Left forelimb (tissue), 1 donor: ENCODE measurements at regions not wholly inside any gene's neighbourhood (a gene's known extent, or its start where the extent isn't known, plus 50 kb on each side); places are given as distances from the start of the nearest gene placed in this dataset.
"Not testable (repeated sequence)": the region's sequence is repeated elsewhere in the genome, so short reads cannot be mapped to it uniquely, and the experiment has no call there.

ENCODE experiments used
- DNase-seq: peaks from one replicate; pipeline ENCODE4 v3.0.0-alpha.2; 2018; ENCODE audit warnings: low spot score

DNA sequence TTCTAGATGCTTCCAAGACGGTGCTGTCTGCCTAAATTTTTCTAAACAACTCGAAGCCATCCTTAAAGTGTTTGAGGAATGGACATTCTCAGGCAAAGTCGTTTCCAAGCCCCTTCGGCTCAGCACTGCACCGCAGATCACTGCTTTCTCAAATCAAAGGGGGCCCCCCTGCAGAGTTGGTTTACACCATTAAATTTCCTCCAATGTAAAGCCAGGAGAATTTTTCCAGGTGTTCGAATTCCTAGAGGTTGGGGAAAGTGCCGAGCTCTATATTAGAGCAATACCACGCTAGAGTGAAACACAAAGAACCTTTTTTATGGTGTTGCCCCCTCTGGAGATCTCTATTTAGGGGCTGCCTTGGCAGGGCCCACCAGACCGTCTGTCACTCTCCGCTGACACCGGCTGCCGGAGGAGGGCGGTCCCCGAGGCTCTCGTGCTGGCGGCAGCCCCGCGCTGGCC is 277.9 kb upstream of the NR2F2 start:
- no peak for DNase-seq

DNA sequence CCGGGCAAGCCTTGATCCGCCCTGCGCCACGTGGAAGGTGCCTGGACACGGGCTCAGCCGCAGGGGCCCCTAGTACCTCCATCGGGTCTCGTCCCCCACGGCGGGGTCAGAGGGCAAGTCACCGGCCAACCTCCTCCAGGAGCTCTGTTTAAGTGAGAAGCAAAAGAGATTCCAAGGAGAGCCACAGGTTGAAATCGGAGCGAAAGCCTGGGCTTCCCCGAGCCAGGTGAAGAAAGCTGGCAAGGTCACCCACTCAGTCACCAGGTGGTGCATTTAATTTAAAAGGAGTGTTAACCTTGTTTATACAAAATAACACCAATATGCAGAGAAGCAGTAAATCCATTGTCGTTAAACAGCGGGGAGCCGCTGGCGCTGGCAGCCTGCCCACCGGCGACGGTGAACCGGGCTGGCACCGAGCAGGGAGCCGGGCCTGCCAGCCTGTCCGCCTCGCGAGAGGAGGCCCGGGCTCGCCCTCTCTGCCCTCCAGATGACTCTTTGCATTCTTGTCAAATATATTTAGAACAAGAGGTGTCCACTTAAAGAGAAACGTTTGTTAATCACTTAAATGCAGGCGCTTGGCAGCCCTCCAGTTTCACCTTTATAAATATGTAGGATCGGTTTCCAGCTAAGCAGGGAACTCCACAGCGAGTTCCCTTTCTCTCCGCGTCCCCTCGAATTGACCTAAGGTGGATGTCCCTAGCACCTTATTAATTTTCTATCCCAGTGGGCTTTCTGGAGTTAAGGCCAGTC is 277.3 kb upstream of the NR2F2 start:
- no peak for DNase-seq

DNA sequence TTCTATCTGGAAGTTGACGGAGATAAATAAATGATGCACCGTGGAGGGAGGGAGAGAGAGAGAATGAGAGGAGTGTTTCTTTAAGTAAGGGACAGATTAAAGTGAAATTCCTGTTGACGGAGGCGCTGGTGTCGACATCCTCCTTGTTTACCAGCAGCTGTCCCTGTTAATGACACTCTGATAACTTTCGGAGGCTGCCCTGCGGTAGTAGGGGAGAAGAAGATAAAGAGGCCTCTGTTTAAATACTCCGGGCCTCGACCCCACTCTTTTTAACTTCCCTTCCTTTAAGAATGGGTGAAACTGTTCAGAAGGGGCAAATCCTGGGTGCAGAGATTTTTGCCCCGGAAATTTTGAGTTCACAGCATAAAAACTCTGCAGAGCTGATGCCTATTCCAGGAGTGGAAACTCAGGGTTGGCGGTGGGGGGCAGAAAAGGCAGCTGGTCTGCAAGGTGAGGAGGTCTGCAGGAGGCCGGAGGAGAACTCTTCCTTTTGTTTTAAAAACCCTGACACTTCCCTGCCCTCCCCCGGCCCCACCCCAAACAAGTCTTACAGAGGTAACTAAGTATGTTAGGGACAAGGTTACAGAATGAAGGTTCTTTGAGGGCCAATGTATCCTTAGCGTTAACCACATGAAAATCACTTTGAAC is 276.6 kb upstream of the NR2F2 start:
- DNase-seq, result no peak

DNA sequence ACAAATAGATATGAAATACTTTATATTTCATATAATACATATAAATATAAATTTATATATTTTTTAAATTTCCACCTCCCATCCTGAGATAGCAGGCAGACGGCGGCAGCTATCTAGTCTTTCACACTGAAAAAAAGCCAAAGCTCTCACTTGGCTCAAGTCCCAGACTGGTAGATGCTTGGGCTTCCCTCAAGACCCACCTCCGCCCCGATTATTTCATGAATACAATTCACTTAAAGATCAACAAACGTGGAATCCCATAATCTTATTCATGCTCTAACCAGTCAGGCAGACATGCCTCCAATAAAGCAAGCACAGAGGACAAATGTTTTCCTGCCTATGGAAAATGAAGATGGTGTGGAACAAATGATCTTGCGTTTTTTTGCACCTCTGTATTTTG is 275.9 kb upstream of the NR2F2 start:
- DNase-seq, result no peak

DNA sequence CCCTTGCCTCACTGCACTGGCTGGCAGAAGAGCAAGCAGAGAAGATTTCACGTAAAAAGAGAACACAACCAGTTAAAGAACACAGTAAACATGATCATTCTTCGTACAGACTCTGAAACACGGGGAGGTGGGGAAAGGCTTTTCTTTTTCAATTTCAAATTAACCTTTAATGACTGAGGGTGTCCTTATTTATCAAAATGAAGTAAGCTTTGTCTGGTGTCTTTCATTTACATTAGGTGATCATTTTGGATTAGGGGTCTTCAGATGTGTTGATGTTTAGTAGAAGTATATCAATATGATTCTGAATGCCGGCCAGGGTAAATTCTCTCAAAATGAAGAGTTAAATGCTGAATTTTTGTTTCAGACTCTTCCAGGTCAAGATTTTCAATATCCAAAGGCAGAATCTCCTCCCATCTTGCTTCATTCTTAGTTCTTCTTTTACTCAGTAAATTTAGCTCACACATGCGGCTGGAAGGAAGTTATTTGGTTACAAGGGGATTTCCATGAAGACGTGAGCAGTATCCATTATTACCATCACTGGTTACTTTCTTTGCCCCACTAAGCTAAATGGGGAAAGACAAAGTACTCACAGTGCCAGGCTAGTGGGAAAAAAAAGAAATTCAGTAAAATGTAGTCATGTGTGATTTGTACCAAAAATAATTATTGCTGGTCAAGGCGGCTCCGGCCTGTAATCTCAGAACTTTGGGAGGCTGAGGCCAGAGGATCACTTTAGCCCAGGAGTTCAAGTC is 272.2 kb upstream of the NR2F2 start:
- DNase-seq, result no peak

DNA sequence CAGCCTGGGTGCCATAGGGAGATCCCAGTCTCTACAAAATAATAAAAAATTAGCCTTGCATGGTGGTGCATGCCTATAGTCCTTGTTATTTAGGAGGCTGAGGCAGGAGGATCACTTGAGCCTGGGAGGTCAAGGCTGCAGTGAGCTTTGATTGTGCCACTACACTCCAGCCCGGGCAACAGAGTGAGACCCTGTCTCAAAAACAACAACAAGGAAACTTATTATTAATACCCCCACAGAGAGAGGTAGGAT is 271.7 kb upstream of the NR2F2 start:
- DNase-seq, result not testable (repeated sequence)

DNA sequence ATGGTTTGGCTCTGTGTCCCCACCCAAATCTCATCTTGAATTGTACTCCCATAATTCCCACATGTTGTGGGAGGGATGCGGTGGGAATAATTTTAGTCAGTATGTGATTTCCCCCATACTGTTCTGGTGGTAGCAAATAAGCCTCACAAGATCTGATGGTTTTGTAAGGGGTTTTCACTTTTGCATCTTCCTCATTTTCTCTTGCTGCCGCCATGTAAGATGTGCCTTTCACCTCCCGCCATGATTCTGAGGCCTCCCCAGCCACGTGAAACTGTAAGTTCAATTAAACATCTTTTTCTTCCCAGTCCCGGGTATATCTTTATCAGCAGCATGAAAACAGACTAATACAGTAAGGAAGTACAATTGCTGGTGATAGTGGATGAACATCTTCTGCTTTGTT is 269.9 kb upstream of the NR2F2 start:
- DNase-seq, result not testable (repeated sequence)

DNA sequence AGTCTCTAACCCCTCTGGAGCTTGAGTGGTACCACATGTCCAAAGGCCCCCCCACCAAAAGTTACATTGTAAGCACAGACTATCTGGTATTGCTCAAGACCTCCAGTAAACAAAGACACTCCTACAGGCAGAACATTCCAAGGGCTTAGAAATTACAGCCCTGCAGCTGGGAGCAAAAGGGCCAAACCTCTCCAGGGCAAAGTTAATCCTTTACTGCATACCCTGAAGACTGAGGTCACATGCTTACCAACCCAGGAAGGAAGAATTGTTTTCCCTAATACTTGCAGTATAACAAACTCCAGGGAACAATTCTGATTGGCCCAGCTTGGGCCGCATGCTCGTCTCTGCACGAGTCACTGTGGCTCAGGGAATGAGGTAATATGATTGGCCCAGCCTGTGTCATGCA is 266.1 kb upstream of the NR2F2 start:
- no peak for DNase-seq

DNA sequence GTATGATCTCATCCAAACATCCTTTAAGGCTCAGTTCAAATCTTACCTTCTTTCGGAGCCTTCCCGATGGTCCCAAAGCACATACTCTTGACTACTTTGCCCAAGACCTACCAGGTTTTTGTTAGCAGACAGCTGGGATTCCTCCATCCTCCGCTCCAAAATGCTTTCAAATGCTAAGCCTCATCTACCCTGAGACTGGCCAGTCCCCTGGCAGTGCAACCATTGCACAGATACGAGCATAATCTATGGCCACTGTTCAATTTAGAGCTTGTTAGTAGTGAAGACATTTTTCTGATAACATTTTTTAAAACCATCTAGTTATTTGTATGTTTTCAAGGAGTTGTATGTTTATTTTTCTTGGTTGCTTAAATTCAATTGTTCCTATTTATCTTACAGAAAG is 264.4 kb upstream of the NR2F2 start:
- DNase-seq, result no peak

DNA sequence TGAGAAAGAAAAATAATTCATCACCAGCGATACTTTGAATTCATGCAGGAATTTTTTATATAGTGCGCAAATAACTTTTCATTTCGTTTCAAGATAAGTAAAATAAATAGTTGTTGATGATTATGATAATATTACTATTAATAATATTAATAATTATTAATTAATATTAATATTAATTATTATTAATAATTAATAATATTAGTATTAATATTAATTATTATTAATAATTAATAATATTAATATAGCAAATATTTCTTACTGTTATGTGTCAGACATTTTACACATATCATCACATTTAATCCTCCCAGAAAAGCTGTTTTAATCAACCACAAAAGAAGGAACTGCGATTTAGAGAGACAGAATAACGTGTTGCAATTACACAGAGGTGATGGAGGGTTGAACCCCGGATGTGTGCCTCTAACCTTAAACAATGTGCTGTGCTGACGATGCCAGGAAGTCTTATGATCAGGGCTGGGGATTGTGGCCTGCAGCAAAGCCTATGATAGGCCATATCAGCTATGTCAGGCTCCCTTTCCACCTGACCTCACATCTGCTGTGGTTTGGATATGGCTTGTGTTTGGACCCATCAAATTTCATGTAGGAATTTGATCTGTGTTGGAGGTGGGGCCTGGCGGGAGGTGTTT is 263.5 kb upstream of the NR2F2 start:
- DNase-seq, result no peak

DNA sequence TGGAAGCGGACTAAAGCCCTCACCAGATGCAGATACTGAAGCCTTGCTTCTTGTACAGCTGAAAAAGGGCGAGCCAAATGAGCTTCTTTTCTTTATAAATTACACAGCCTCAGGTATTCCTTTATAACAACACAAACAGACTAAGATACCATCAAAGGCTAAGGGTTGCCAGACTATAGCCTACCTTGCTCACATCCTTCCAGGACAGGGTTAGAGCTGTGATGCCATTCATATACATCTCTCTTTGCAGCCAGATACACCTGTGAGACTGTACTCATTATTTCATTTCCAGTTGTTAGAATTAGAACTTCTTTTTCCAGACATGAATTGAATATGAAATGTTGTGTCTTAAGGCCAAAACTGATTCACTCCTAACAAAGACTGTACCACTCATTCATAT is 262.8 kb upstream of the NR2F2 start:
- no peak for DNase-seq

DNA sequence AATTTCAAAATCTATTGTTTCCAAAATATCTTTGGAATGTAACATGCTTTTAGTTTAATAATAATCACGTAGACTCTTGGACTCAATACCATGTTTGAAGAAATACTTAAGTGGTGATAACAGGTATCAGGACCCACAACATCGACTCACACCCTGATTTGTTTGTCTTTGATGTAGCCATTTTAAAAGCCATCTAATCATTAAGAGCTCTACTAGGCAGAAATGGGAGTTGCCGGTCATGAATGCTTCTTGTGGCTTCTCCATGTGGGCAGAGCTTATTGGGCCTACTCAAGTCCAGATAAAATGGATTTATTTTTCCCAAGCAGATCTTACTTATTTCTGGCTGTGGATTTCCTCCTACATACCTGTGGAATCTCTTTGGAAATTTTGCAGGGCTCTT is 261.6 kb upstream of the NR2F2 start:
- DNase-seq, result no peak

DNA sequence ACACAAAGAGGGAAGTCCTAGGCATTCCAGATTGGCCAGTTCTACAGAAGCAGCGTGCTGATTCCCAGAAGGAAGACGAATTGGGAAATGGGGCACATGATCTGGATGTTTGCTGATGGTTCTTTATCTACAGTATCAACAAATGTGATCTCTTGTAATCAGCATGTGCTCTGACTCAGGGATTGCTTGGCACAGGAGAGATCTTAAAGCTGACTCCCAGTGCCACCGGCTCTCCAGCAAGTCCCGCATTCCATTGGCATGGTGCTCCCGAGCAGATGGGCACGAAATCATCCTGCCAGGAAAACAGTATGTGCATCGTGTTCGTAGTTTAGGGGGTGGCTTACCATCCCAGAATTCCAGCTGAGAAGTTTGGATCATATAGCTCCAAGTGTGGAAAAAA is 259.9 kb upstream of the NR2F2 start:
- DNase-seq, result no peak

DNA sequence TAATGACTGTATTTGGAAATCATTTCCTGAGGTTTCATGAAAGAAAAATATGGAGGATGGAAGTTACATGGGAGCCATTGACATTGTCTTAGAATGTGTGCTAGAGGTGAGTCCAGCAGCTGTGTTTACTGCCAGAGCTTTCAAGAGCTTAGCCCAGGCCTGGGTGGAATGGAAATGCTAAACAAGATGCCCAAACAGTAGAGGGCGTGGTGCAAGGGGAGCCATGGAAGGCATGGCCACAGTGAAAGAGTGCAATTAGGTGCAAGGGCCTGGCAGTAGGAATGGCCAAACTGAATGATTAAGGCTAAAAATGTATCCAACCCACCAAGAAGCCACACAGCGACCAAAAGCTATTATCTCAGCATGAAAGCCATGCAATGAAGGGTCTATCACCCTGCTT is 257.7 kb upstream of the NR2F2 start:
- DNase-seq, result no peak

DNA sequence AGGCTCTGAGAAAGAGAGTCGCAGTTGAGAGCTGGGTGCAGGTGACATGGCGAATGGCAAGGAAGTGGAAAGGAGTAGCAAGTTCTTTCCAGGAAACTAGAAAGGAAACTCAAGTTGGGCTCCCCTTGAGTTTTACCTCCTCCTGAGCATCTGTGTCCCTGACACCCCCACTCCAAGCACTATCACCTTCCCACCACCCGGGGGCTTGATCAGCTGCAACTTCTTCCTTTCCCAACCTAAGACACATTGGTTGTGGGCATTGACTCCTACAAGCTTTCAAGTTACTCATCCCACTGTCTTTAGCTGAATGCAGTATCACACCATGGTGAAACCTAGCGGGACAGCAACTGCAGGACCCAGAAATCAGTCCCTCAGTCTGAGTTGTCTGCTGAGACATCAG is 256.6 kb upstream of the NR2F2 start:
- no peak for DNase-seq

DNA sequence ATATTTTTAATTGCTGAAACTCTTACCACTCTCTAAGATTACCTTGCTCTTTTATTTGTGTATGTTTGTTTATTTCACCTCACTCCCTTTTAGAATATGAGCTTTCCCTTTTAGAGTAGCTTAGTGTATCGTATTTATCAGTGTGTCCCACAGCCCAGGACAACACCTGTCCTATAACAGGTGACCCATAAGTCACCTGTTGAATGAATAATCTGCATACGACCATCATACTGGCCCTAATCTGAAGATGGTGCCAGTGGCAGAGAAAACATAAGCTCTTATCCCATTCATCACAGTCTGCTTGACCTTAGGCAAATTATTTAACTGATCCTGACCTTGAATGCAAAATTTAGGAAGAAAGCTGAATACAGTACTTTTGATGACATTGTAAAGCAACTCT is 254.6 kb upstream of the NR2F2 start:
- DNase-seq, result no peak

DNA sequence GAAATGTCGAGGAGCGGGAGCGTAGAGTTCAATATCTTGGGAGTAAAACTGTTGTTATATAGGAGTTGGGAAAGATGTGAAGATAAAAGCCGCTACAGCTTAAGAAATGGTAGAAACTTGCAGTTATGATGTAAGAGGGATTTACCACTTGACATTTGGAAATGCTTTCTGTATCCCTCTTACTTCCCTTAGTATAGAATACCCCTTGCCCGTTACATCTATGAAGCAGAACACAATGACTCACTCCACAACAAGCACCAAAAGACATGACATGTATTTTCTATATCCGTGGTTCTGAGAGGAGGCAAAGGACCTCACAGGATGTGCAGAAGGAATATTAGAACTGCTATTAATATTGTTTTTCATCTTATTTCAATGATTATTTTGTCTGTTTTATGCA is 254.2 kb upstream of the NR2F2 start:
- no peak for DNase-seq

DNA sequence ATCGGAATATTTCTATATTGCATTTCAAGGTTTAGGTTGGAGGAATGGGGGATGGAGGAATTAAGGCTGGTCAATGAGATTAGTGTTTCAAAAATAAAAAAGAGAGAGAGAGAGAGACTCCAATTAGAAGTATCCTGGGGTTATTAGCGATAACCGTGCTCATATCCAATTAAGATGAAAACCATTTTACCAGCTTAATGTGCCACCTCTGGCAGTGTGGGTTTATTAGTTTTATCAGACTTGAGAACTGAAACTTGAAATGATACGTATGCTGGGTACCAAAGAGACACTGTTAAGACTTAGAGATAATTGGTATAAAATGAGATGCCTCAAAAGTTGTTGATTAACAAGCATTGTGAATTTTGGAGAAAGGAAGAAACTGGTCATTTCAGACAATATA is 251.5 kb upstream of the NR2F2 start:
- DNase-seq, result no peak

DNA sequence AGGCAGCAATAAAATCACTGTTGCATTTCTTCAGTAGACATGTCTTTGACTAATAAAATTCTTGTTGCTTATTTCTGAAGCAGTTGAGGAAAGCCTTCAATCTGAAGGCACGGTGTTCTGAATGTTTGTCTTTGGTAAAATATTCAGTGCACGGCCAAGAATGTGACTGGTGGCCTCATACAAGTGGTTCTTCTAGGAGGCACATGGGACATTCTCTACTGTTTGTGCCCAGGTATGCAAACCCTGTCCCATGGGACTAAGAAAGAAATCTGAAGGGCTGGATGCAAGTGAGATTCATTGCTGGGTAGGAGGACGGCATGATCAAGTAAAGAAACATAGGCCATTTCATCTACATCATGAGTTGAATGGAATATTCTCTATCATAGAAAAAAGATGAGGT is 250.6 kb upstream of the NR2F2 start:
- no peak for DNase-seq

DNA sequence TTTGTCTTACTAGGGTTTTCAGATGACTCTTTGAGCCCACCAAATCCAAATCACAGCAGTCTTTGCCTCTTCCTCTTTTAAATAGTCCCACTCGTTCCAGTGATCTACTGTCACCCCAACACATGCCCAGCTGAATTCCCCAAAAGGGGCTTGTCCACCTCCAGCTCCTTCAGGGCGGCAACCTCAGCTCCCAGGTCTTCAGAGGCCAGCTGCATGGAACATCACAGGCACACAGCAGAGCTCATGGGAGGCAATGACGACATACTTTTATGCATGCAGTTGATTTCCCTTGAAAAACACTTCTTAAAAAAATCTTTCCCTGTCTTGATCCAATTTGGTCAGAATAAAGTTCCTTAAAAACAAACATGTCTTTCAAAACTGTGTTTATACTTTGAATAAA is 244.3 kb upstream of the NR2F2 start:
- DNase-seq, result no peak

DNA sequence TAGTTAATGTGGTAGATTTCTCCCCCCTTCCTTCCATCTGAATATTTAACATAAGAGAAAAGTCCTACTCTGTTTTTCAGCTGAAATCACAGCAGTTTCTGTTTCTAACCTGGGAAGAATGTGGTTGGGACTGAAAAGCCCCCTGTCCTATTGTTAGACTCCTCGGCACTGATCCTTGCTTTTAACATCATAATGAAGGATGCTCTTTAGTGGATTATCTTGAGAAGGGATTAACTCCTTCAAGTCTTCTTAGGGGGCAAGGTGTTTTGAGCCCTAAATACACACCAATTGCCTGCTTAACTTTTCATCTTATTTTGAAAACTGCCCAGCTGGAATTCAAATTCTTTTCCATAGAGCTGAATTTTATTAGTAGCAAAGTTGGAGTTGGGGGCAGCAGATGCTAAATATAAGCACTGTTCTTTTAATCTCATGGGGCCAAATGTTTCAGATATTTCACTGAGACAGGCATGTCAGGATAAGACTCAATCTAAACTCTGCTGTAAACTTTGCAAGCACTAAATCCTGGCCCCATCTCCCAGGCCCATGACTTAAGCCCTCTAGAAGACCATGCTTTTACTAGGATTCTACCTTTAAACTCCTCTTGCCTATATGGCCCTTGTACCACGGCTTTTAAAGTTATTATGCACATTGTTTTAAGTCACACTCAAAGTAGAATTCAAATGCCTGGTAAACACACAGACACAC is 243.2 kb upstream of the NR2F2 start:
- DNase-seq, result no peak

DNA sequence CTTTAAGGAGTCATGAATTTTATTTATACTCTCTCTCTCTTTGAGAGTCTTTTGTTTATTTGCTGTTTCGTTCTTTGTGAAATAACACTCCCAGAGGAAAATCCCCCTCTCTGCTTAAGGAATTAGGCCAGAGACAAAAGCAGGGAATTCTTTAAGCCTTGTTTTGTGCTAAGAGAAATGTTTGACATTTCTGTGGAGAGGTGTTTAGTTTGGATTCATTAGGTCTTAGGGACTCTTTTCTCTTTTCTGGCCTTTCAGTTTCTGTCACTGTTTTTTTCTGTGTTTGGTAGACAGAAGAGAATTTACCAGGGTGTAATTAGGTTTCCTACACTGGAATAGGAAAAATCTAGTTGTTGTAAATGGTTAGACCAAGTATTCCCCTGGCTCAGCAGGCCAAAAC is 241.8 kb upstream of the NR2F2 start:
- DNase-seq, result no peak
